NCI-H510A (cell line): ENCODE measurements at regions not wholly inside any gene's neighbourhood (a gene's known extent, or its start where the extent isn't known, plus 50 kb on each side); places are given as distances from the start of the nearest gene placed in this dataset.

ENCODE experiments used
- DNase-seq: peaks from one replicate; lab custom pipeline; 2025; lab: John Stamatoyannopoulos, UW

DNA sequence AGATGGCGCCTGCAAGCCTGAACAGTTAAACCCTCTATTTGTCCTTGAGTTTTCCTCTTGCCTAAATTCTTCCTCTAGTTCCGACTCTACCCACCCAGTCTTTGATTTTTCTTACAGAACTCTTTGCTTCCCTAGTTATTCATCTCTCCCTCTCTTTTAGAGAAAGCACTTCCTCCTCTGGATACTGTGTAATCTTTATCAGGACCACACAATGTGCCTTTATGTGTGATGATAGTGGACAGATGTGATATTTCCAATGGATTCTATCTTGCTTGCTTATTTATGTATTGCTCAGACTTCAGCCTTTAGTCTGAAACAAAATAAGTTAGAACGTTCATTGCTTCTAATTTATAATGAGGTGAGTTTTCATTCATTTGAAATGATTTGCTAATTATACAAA is 79.5 kb upstream of the CAV2 start:
- no peak for DNase-seq

DNA sequence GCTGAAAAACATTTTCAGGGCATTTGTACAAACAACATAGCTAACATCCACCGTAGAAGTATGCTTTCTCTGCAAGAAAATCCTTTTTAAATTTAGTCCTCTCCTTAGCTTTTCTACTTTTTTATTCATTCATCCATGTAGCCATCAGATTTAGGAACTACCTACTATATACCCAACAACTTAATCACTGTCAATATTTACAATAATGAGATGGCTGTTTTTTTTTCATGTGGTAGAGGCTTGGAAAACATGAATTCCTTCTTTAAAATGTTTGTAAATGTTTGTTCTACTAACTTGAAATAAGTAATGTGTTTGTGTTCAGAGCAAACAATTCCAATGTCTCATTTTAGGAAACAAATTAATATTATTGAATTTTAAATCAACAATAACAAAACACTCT is 78.2 kb upstream of the CAV2 start:
- no peak for DNase-seq

GRCh38 chr7:116422683-116423082 is 76.9 kb upstream of the CAV2 start:
- no peak for DNase-seq

DNA sequence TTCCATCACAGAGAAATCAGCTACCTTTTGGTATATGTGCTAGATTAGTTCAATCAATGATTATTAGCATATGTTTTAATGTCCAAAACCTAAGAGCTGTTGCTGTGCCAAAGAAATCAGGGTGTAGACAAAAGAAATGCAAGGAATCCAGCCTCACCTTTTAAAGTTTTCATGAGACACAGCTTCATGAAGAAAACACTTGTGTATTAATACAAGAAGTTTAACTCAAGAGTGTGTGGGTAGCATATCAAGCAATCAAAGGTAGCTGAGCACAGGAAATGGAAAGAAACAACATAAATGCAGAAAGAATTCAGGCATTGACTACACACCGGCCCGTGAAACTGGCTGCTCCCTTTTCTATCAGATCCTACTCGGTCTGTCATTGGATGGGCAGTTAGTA is 76.0 kb upstream of the CAV2 start:
- no peak for DNase-seq

- DNase-seq: no peak
These were observed 73.8 kb upstream of the CAV2 start for GRCh38 chr7:116425647-116426209.

DNA sequence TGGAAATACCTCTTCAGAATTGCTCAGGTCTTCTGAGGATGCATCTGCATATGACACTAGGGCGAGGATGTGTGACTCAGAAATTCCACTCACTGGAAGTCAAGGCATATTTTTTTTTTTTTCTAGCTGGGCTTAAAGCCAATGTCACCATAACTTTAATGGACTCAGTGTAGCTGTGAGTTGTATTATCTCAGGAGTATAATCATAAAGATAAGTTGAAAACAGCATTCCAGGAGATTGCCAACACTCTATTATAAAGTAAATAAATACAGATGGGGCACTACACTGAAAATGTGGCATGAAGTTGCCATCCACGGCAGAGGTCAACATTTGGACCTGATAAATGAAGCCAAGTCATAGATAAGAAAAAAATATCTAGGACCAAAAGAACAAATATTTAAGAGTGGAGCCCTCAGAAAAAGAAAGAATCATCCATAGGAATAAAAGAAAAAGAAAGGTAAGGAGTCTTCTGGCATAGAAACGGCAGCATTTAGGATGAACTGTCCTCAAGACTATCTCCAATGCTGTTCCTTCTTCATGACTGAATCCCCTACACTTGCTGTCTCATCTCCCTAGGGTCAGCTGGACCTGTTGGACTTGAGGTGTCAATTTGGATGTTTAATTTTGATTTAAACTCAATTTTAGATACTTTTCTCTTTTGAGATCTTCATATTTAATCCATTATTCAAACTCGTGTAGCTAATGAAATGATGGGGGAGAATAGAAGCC is 72.9 kb upstream of the CAV2 start:
- DNase-seq: no peak

DNA sequence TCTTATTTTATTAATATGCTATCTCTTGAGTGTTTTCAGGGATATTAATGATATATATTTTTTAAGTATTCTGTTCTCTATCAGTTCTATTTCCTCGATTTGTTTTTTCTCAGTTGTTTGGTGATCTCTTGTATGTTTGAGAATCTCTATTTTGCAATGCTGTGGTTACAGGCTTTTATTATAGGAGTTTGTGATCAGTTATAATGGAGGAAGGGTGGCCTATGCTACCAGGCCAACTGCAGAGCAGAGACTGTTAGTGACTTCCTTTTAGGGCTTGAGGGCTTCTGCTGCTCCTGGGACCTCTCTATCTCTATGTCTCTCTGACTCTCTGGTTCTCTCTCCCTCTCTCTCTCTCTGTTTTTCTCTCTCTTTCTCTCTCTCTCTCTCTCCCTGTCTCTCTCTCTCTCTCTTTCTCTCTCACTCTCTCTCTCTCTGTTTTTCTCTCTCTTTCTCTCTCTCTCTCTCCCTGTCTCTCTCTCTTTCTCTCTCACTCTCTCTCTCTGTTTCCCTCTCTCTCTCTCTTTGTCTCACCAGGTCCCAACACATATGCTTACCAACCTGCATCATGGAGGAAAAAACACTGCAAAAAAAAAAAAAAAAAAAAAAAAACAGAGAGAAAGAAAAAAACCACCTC is 69.4 kb upstream of the CAV2 start:
- no peak for DNase-seq

GRCh38 chr7:116431787-116432526 is 67.6 kb upstream of the CAV2 start:
- no peak for DNase-seq

DNA sequence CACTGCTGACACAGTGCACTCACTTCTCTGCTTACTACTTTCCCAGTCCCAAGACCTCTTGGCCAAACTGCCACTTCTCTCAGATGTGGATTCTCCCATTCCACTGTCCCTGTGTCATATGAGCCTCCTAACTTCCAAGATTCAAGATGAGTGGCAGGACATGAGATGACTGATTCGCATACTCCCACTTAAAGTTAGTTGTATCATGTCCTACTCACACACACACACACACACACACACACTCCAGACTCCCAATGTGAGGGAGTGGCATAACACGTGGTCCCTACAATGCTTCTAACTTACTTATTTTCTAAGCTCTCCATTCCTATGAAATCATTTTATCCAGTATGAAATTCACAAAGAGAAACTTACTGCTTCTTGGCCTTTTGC is 67.0 kb upstream of the CAV2 start:
- DNase-seq: no peak

- DNase-seq: no peak
These were observed 66.3 kb upstream of the CAV2 start for GRCh38 chr7:116433246-116433645.

DNA sequence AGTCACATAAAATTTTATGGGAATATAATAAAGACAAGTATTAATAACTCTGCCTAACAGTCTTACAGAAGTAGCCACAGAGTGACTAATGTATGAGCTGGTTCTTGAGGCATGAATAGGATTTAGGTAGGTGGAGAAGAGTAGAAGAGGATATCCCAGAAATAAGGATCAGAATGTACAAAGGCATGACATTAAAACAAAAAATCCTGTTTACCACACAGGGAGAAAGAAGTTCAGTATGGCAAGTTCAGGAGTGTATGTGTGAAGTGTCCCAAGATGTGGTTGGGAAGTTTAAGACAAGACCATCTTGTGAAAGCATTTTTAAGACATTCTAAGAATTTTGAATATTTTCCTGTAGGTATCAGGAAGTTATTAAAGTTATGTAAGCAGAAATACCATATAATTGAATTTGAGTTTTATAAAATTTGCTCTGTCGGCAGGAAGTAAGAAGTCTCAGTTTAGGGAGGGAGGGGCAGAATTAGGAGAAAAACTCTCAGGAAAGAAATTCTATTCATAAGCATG is 64.7 kb upstream of the CAV2 start:
- DNase-seq: no peak

DNA sequence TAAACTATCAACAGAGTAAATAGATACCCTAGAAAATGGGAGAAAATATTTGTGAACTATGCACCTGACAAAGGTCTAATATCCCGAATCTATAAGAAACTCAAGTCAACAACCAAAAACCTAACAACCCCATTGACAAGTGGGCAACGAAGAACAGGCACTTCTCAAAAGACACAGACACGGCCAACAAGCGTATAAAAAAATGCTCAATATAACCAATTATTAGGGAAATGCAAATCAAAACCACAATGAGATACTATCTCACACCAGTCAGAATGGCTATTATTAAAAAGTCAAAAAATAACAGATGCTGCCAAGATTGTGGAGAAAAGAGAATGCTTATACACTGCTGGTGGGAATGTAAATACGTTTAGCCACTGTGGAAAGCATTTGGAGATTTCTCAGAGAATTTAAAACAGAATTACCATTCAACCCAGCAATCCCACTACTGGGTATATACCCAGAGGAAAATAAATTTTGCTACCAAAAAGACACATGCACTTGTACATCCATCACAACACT is 63.2 kb upstream of the CAV2 start:
- no peak for DNase-seq

- DNase-seq: no peak
These were observed 61.3 kb upstream of the CAV2 start for GRCh38 chr7:116438267-116438666.

- DNase-seq: no peak
These were observed 60.5 kb upstream of the CAV2 start for GRCh38 chr7:116439005-116439404.

DNA sequence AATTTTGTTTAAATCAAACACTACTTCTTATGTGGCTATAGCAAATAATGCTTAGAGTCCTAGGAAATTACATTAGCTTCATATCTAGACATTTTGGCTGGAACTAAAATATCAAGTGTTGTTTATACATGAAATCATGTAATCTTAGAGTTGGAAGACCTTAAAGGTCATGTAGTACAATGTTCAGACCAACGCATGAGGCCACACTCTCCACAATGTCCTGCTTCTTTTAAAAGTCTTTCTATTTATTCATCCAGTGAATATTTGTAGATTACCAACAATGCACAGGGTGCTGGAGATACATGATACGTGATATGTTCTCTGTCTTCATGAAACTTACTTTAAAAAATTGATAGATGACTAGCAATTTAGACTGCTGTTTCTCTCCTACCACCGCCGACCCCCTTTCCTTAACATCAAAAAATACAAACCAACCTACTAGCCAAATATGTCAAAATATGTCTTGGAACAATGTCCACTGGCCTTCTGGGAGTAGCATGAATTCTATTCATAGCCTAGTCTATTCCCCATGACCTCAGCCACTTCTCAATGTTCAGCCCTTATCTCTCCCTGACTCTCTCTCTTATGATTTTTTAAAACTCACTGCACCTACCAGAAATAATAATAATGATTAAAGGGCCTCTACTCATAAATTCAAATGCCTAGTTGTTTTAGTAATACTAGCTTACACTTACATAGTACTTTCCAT is 59.5 kb upstream of the CAV2 start:
- DNase-seq: no peak

DNA sequence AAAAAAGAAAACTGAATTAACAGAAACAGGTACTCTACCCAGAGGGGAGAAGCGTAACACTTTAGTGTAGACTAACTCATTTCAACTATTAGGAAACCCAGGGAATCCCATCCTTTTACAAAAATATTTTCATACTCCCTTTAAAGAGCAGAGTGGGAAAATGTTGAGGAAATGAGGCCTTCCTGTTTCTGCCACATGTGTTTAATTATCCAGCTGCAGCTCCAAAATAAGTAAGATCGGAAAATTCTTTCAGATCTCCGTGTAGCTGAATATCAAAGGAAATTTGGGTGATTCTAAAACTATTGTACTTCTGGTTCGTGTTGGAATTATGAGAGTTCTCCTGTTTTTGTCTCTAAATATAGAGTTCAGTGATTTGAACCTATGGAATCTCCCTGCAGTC is 58.0 kb upstream of the CAV2 start:
- DNase-seq: no peak

GRCh38 chr7:116443101-116443523 is 56.4 kb upstream of the CAV2 start:
- DNase-seq: no peak

DNA sequence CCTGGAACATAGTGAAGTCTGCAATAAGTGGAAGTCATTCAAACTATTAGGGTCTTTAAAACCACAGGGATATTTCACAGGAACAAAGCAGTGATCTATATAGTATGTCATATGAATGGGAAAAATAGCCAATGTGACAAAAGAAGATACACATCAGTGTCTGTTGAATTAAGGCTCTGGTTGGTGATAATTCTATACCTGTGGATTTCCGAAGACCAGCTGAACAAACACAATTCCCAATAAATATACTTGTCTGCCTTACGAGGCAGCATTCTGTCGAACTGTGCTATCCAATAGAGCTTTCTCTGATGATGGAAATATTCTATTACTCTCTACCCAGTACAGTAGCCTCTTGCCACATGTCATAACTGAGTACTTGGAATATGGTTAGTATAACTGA is 55.9 kb upstream of the CAV2 start:
- DNase-seq: no peak

DNA sequence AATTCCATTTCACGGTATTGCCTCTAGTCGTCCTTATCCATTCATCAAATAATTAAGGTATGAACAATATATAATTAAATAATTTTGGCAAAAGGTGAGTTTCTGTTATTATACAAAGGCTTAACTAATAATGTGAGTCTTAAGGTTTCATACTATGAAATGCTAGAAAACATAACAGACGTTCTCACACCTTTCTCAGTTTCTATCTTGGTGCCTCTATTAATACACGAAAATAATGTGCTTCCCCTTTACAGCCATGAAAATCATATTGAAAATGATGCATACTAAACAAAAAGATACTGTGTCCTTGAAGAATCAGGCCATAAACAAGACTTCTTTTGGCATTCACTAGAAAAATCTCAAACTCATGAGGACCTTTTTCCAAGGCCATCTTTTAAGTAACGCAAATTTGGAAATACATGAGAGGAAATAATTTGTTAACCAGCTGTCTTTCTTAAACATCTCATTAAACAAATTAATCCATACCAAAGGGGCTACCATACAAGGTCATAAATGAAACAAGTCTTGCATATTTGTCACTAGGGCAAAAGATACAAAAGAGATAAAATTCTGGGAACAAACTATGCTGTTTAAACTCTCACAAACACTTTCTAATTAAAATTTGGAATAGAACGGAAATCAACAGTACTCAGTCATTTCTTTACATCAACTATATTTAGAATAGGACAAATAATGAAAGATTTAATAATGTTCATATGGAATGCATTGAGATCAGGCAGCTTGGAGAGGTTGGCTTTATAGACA is 53.9 kb upstream of the CAV2 start:
- no peak for DNase-seq

DNA sequence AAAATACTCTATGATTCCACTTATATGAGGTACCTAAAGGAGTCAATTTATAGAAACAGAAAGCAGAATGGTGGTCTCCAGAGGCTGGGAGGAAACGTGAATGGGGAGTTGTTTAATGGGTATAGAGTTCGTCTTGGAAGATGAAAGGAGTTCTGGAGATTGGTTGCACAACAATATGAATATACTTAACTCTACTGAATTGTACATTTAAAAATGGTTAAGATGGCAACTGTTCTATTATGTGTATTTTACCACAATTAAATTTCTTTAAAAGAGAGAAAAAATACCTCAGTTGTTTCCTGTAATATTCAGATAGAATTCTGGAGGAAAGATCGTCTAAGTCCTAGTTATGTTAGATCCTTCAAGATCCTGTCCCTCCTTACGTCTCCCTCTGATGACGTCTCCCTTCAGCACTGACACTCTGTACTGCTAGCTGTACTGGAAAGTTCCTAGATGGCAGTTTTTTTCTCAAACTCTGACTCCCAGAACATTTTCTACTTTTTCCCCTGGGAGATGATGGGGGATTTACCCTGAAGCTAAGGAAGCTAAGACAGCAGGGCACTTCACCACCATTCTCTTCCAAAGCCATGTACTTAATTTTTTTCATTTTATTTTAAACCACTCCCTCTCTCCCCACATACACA is 53.2 kb upstream of the CAV2 start:
- DNase-seq: no peak

DNA sequence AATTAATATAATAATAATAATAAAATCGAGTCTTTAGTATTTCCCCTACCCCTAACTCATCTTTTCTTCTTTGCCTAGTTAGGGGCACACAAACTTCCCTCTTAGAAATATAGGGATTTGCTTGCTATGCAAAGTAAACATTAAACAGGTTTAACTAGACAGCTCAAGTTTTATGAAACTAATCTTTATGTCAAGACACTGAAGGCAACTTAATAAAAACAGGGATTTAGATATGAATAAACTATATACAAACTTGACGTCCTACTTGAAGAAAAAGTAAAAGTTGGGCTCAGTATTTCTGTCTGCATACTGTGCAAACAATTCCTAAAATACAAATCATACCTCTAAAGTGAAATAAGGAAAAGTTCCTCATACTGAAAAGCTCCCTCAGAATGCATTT is 52.1 kb upstream of the CAV2 start:
- no peak for DNase-seq
